ENCODE measurements at regions not wholly inside any gene's neighbourhood (a gene's known extent, or its start where the extent isn't known, plus 50 kb on each side); places are given as distances from the start of the nearest gene placed in this dataset.

GRCh38 chr11:8740129-8740528 lies 57.5 kb downstream of the RPL27A start:
- no peaks in the 10 kb centered on the region for H3K9me2 ChIP-seq (replicated peaks; ENCODE audit: insufficient read depth)
- no peaks in the 10 kb centered on the region for H3K27me3 ChIP-seq
- H3K27ac ChIP-seq: no peak overlapping the region
- WGBS (ENCODE audit: low lambda C conversion rate, missing lambda C conversion rate): 95% methylated on average over 3 of the region's 3 CpGs
- H4K20me1 ChIP-seq (ENCODE audit: insufficient read depth, poor library complexity, severe bottlenecking): no peaks in the 10 kb centered on the region
- no peak overlapping the region for H3K4me2 ChIP-seq
- peaks cover 2% of the 10 kb centered on the region for H3K79me2 ChIP-seq
- no peak for DNase-seq (ENCODE audit: low spot score)
- H3K4me3 ChIP-seq: no peak overlapping the region
- H3K36me3 ChIP-seq (replicated peaks; ENCODE audit: insufficient read depth, low read depth): no peaks in the 10 kb centered on the region
- H2AFZ ChIP-seq: no peak overlapping the region
- H3K4me1 ChIP-seq (ENCODE audit: insufficient read depth): peaks cover 4% of the 10 kb centered on the region
- TF ChIP-seq EZH2phosphoT487 (IDR thresholded peaks at IDR 0.05; ENCODE audit: low read depth, severe bottlenecking, unreplicated experiment) (no peak), EZH2 (IDR thresholded peaks at IDR 0.05; ENCODE audit: borderline replicate concordance) (no peak), CTCF (IDR thresholded peaks at IDR 0.05; ENCODE audit: poor library complexity) (no peak)
- no peaks in the 10 kb centered on the region for H3K9me3 ChIP-seq (ENCODE audit: low read depth)

GRCh38 chr11:8744423-8744822 lies 61.8 kb downstream of the RPL27A start:
- Histone ChIP-seq H2AFZ (no peak overlapping the region), H3K27ac (no peak overlapping the region), H3K79me2 (peaks cover under 1% of the 10 kb centered on the region), H3K9me3 (ENCODE audit: low read depth) (no peaks in the 10 kb centered on the region), H4K20me1 (ENCODE audit: insufficient read depth, poor library complexity, severe bottlenecking) (no peaks in the 10 kb centered on the region), H3K4me2 (no peak overlapping the region), H3K4me1 (ENCODE audit: insufficient read depth) (peaks cover 13% of the 10 kb centered on the region), H3K9me2 (replicated peaks; ENCODE audit: insufficient read depth) (no peaks in the 10 kb centered on the region), H3K36me3 (replicated peaks; ENCODE audit: insufficient read depth, low read depth) (no peaks in the 10 kb centered on the region), H3K4me3 (no peak overlapping the region), H3K27me3 (no peaks in the 10 kb centered on the region)
- no peak for DNase-seq (ENCODE audit: low spot score)
- WGBS (ENCODE audit: low lambda C conversion rate, missing lambda C conversion rate): 94% methylated on average over 1 of the region's 1 CpG
- TF ChIP-seq EZH2phosphoT487 (IDR thresholded peaks at IDR 0.05; ENCODE audit: low read depth, severe bottlenecking, unreplicated experiment): no peak
- no peak for TF ChIP-seq EZH2 (IDR thresholded peaks at IDR 0.05; ENCODE audit: borderline replicate concordance)
- no peak for TF ChIP-seq CTCF (IDR thresholded peaks at IDR 0.05; ENCODE audit: poor library complexity)

- H3K27me3 ChIP-seq: no peaks in the 10 kb centered on the region
- DNase-seq (ENCODE audit: low spot score): no peak
- H3K9me2 ChIP-seq (replicated peaks; ENCODE audit: insufficient read depth): no peaks in the 10 kb centered on the region
- no peak overlapping the region for H3K4me3 ChIP-seq
- TF ChIP-seq EZH2phosphoT487 (IDR thresholded peaks at IDR 0.05; ENCODE audit: low read depth, severe bottlenecking, unreplicated experiment) (no peak), CTCF (IDR thresholded peaks at IDR 0.05; ENCODE audit: poor library complexity) (no peak), EZH2 (IDR thresholded peaks at IDR 0.05; ENCODE audit: borderline replicate concordance) (no peak)
- H3K4me2 ChIP-seq: no peak overlapping the region
- H4K20me1 ChIP-seq (ENCODE audit: insufficient read depth, poor library complexity, severe bottlenecking): no peaks in the 10 kb centered on the region
- H3K4me1 ChIP-seq (ENCODE audit: insufficient read depth): peaks cover 9% of the 10 kb centered on the region
- H3K36me3 ChIP-seq (replicated peaks; ENCODE audit: insufficient read depth, low read depth): no peaks in the 10 kb centered on the region
- 85% methylated on average over 6 of the region's 6 CpGs for WGBS (ENCODE audit: low lambda C conversion rate, missing lambda C conversion rate)
- no peak overlapping the region for H2AFZ ChIP-seq
- no peaks in the 10 kb centered on the region for H3K9me3 ChIP-seq (ENCODE audit: low read depth)
- peak overlapping the region; percentile 17 for H3K27ac ChIP-seq
- peaks cover 10% of the 10 kb centered on the region for H3K79me2 ChIP-seq
Observed at GRCh38 chr11:8745431-8746253, 63.0 kb downstream of the RPL27A start.

Data from hepatocyte (in vitro differentiated cells).